Caco-2 (cell line): ENCODE measurements at regions not wholly inside any gene's neighbourhood (a gene's known extent, or its start where the extent isn't known, plus 50 kb on each side); places are given as distances from the start of the nearest gene placed in this dataset.

Experiments
- BruUV-seq: library from RNA; stranded (reverse); fragments of 400-500 nt; replicated peaks from 2 replicates; lab custom pipeline; 2021; lab: Mats Ljungman, UMichigan
- CTCF ChIA-PET: fragments of 300-600 bp; sonication (Branson Sonifier 250); formaldehyde crosslinking; loops from one replicate; lab custom pipeline; 2022; ENCODE audit warnings: antibody characterized with exemption; lab: Charles Lee
- POLR2A ChIA-PET: fragments of 300-600 bp; sonication (Branson Sonifier 250); formaldehyde crosslinking; loops from one replicate; lab custom pipeline; 2022; ENCODE audit warnings: antibody characterized with exemption; lab: Charles Lee
- DNase-seq, 2 experiments: peaks; one replicate each; pipeline versions ENCODE4 v3.0.0 to v3.0.0-alpha.2; 2020 to 2022
- H3K27me3 ChIP-seq: replicated peaks from 2 replicates; pipeline ENCODE4 v1.6.0; 2011; ENCODE audit warnings: low read length; ENCODE audit not compliant: control insufficient read depth, insufficient read depth
- H3K36me3 ChIP-seq: 2 replicates; pipeline ENCODE4 v1.5.1; 2011; ENCODE audit warnings: low read length; ENCODE audit not compliant: control insufficient read depth, insufficient read depth
- H3K4me1 ChIP-seq: fragments of 250-450 bp; sonication (Bioruptor Pico); 2 replicates; pipeline ENCODE4 v1.5.1; 2020; ENCODE audit warnings: mild to moderate bottlenecking
- H3K4me3 ChIP-seq: 2 replicates; pipeline ENCODE4 v1.5.1; 2011; ENCODE audit warnings: low read depth, mild to moderate bottlenecking, control low read depth, low read length
- H3K9me3 ChIP-seq: fragments of 250-450 bp; sonication (Bioruptor Pico); 2 replicates; pipeline ENCODE4 v1.5.1; 2020; ENCODE audit warnings: mild to moderate bottlenecking, moderate library complexity
- H3K27ac Mint-ChIP-seq: one replicate; pipeline ENCODE4 v1.8.0; 2022; ENCODE audit warnings: mixed read lengths; ENCODE audit not compliant: unreplicated experiment
- H3K27me3 Mint-ChIP-seq: one replicate; pipeline ENCODE4 v1.8.0; 2022; ENCODE audit warnings: mixed read lengths; ENCODE audit not compliant: insufficient read depth, unreplicated experiment
- H3K36me3 Mint-ChIP-seq: one replicate; pipeline ENCODE4 v1.8.0; 2022; ENCODE audit warnings: mild to moderate bottlenecking, mixed read lengths; ENCODE audit not compliant: insufficient read depth, unreplicated experiment
- H3K4me1 Mint-ChIP-seq: one replicate; pipeline ENCODE4 v1.8.0; 2022; ENCODE audit warnings: low read depth, mixed read lengths; ENCODE audit not compliant: unreplicated experiment
- H3K4me3 Mint-ChIP-seq: one replicate; pipeline ENCODE4 v1.8.0; 2022; ENCODE audit warnings: mild to moderate bottlenecking, moderate library complexity, mixed read lengths; ENCODE audit not compliant: unreplicated experiment
- H3K9me3 Mint-ChIP-seq: one replicate; pipeline ENCODE4 v1.8.0; 2022; ENCODE audit warnings: mixed read lengths; ENCODE audit not compliant: unreplicated experiment
- intact Hi-C: fragments of 100-400 bp; cut with micrococcal nuclease; formaldehyde crosslinking; loops from one replicate; pipeline ENCODE4 v1.10.0; 2022; ENCODE audit not compliant: unreplicated experiment
- TF ChIP-seq, protein P1 (sequence below), 2 experiments: fragments of 200-600 bp in 1 of 2; IDR thresholded peaks; 1 replicate in 1 of 2; 2 replicates in 1 of 2; pipeline versions ENCODE4 v1.5.1 to v1.8.0; 2011 to 2022; ENCODE audit warnings: antibody characterized with exemption in 1 of 2, control low read depth in 1 of 2, inconsistent platforms in 1 of 2, low read depth in 1 of 2, low read length in 1 of 2, mild to moderate bottlenecking in 1 of 2, moderate library complexity in 1 of 2; ENCODE audit not compliant: insufficient read depth in 1 of 2, severe bottlenecking in 1 of 2, unreplicated experiment in 1 of 2

DNA sequence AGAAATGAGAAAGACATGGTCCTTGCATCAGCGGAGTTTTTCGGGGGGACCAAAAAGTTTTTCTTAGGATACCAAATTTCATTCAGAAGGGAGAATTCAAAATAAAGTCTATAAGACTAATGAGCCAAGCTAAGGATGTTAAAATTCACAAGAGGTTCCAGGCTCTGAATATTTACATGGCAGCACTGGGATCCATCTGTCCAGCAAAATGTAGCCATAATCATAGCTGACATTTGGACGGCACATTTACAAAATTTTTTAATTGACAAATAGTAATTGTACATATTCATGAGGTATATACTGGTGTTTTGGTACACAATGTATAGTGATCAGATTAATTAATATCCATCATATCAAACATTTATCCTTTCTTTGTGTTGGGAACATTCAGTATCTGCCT is 107.9 kb downstream of the ZNF648 start:
- CTCF ChIA-PET, result no interaction called here
- H3K4me1 ChIP-seq, result no peaks in the 10 kb centered on the region
- H3K4me1 Mint-ChIP-seq, result no peaks in the 10 kb centered on the region
- no peak overlapping the region for H3K4me3 ChIP-seq
- DNase-seq, result no peak
- peaks cover 11% of the 10 kb centered on the region for H3K9me3 Mint-ChIP-seq
- no TSS peak for BruUV-seq
- peaks cover 4% of the 10 kb centered on the region; the same call in 1 of the 2 replicates for H3K9me3 ChIP-seq
- no peak overlapping the region for H3K27ac Mint-ChIP-seq
- no peak overlapping the region for H3K4me3 Mint-ChIP-seq
- intact Hi-C loops, result no loop called here
- no peaks in the 10 kb centered on the region for H3K27me3 ChIP-seq
- no peaks in the 10 kb centered on the region for H3K36me3 Mint-ChIP-seq
- no peaks in the 10 kb centered on the region for H3K27me3 Mint-ChIP-seq
- TF ChIP-seq, protein P1, sequence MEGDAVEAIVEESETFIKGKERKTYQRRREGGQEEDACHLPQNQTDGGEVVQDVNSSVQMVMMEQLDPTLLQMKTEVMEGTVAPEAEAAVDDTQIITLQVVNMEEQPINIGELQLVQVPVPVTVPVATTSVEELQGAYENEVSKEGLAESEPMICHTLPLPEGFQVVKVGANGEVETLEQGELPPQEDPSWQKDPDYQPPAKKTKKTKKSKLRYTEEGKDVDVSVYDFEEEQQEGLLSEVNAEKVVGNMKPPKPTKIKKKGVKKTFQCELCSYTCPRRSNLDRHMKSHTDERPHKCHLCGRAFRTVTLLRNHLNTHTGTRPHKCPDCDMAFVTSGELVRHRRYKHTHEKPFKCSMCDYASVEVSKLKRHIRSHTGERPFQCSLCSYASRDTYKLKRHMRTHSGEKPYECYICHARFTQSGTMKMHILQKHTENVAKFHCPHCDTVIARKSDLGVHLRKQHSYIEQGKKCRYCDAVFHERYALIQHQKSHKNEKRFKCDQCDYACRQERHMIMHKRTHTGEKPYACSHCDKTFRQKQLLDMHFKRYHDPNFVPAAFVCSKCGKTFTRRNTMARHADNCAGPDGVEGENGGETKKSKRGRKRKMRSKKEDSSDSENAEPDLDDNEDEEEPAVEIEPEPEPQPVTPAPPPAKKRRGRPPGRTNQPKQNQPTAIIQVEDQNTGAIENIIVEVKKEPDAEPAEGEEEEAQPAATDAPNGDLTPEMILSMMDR (IDR thresholded peaks at IDR 0.05; ENCODE audit: insufficient read depth in 1 of 2, low read depth in 1 of 2, low read length in 1 of 2, severe bottlenecking in 1 of 2, unreplicated experiment in 1 of 2), result no peak
- POLR2A ChIA-PET, result no interaction called here
- no peaks in the 10 kb centered on the region for H3K36me3 ChIP-seq

DNA sequence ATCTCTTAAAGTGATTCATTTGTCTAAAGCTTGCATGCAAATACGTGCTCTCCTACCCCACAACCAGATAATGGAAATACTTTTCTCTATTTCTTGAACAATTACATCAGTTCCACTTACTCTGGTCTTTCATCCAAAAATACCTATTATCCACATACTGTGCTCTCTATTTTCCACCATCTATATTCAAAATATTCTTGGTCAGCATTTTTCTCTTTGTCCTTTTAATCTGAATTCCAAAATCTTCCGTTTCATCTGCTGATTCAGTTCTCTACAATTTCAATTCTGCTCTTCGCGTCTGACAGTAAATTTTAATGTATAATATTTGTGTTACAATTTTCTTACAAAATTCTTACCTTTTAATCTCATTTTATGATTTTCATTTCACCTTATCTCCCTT is 110.3 kb downstream of the ZNF648 start:
- H3K27me3 Mint-ChIP-seq, result no peaks in the 10 kb centered on the region
- H3K36me3 ChIP-seq, result no peaks in the 10 kb centered on the region
- no peak overlapping the region for H3K27ac Mint-ChIP-seq
- no TSS peak for BruUV-seq
- intact Hi-C loops, result no loop called here
- CTCF ChIA-PET, result interaction anchor here (0.6 kb wide), 1 partner anchor 78 kb away, joined by 3 read pairs; no protein-coding TSS in a partner anchor
- H3K9me3 ChIP-seq, result no peaks in the 10 kb centered on the region
- H3K4me1 Mint-ChIP-seq, result no peaks in the 10 kb centered on the region
- no peak overlapping the region for H3K4me3 Mint-ChIP-seq
- POLR2A ChIA-PET, result no interaction called here
- H3K36me3 Mint-ChIP-seq, result no peaks in the 10 kb centered on the region
- no peak overlapping the region for H3K4me3 ChIP-seq
- no peaks in the 10 kb centered on the region for H3K27me3 ChIP-seq
- no peak for DNase-seq
- TF ChIP-seq, protein P1 (IDR thresholded peaks at IDR 0.05; ENCODE audit: insufficient read depth in 1 of 2, low read depth in 1 of 2, low read length in 1 of 2, severe bottlenecking in 1 of 2, unreplicated experiment in 1 of 2), result no peak
- H3K4me1 ChIP-seq, result no peaks in the 10 kb centered on the region
- no peaks in the 10 kb centered on the region for H3K9me3 Mint-ChIP-seq

DNA sequence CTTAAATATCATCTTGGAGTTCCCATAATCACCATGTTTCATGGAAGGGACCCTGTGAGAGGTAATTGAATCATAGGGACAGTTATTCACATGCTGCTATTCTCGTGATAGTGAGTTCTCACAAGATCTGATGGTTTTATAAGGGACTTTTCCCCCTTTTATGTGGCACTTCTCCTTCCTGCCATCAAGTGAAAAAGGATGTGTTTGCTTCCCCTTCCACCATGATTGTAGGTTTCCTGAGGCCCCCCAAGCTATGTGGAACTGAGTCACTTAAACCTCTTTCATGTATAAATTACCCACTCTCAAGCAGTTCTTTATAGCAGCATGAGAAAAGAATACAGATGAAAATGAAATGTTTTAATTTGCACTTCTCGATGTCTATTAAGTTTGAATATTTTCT is 112.0 kb downstream of the ZNF648 start:
- no peaks in the 10 kb centered on the region for H3K36me3 ChIP-seq
- DNase-seq, result no peak
- no peaks in the 10 kb centered on the region for H3K27me3 ChIP-seq
- no peaks in the 10 kb centered on the region for H3K4me1 ChIP-seq
- no peaks in the 10 kb centered on the region; the same call in 1 of the 2 replicates for H3K9me3 ChIP-seq
- no TSS peak for BruUV-seq
- Mint-ChIP-seq H3K27ac (no peak overlapping the region), H3K4me1 (no peaks in the 10 kb centered on the region), H3K4me3 (no peak overlapping the region), H3K27me3 (no peaks in the 10 kb centered on the region), H3K9me3 (no peaks in the 10 kb centered on the region), H3K36me3 (no peaks in the 10 kb centered on the region)
- intact Hi-C loops, result no loop called here
- POLR2A ChIA-PET, result no interaction called here
- CTCF ChIA-PET, result no interaction called here
- no peak overlapping the region for H3K4me3 ChIP-seq
- TF ChIP-seq, protein P1 (IDR thresholded peaks at IDR 0.05; ENCODE audit: insufficient read depth in 1 of 2, low read depth in 1 of 2, low read length in 1 of 2, severe bottlenecking in 1 of 2, unreplicated experiment in 1 of 2), result no peak
